Activated CD8-positive, alpha-beta T cell treated with anti-CD3 and anti-CD28 coated beads for 36 hours (primary cell): ENCODE measurements at regions not wholly inside any gene's neighbourhood (a gene's known extent, or its start where the extent isn't known, plus 50 kb on each side); places are given as distances from the start of the nearest gene placed in this dataset.

Experiments used
- ATAC-seq: fragments of 200-7000 bp; cut with Tn5 transposase; one replicate; pipeline ENCODE4 v1.10.0; 2021; ENCODE audit warnings: mild to moderate bottlenecking, moderate library complexity
- CTCF ChIA-PET: fragments of 350-600 bp; sonication (Branson Sonifier 250); formaldehyde crosslinking; loops from one replicate; lab custom pipeline; 2021; ENCODE audit warnings: antibody characterized with exemption; lab: Charles Lee
- POLR2A ChIA-PET: fragments of 350-600 bp; sonication (Branson Sonifier 250); formaldehyde crosslinking; loops from one replicate; lab custom pipeline; 2021; ENCODE audit warnings: antibody characterized with exemption; lab: Charles Lee
- DNase-seq: peaks from one replicate; pipeline ENCODE4 v3.0.0-alpha.2; 2020
- H3K27ac Mint-ChIP-seq: one replicate; pipeline ENCODE4 v1.8.0; 2021; ENCODE audit warnings: mild to moderate bottlenecking, mixed read lengths
- H3K27me3 Mint-ChIP-seq: one replicate; pipeline ENCODE4 v1.8.0; 2021; ENCODE audit warnings: mixed read lengths
- H3K36me3 Mint-ChIP-seq: one replicate; pipeline ENCODE4 v1.8.0; 2021; ENCODE audit warnings: low read depth, mixed read lengths
- H3K4me1 Mint-ChIP-seq: one replicate; pipeline ENCODE4 v1.8.0; 2021; ENCODE audit warnings: low read depth, mixed read lengths
- H3K4me3 Mint-ChIP-seq: one replicate; pipeline ENCODE4 v1.8.0; 2021; ENCODE audit warnings: mild to moderate bottlenecking, moderate library complexity, mixed read lengths
- H3K9me3 Mint-ChIP-seq: one replicate; pipeline ENCODE4 v1.8.0; 2021; ENCODE audit warnings: mixed read lengths
- CTCF ChIP-seq: fragments of 200-600 bp; IDR thresholded peaks from one replicate; pipeline ENCODE4 v1.8.0; 2022; ENCODE audit warnings: antibody characterized with exemption, mild to moderate bottlenecking
- intact Hi-C: fragments of 100-400 bp; cut with micrococcal nuclease; formaldehyde crosslinking; loops from one replicate; pipeline ENCODE4 v1.10.0; 2022

GRCh38 chr2:59969161-59969560 lies 584.3 kb downstream of the BCL11A start:
- Mint-ChIP-seq H3K4me1 (peaks cover 4% of the 10 kb centered on the region), H3K4me3 (no peak overlapping the region), H3K36me3 (no peaks in the 10 kb centered on the region), H3K27ac (no peak overlapping the region), H3K9me3 (no peaks in the 10 kb centered on the region), H3K27me3 (no peaks in the 10 kb centered on the region)
- DNase-seq (no peak), ATAC-seq (no peak)
- intact Hi-C loops, result no loop called here
- no peak for TF ChIP-seq CTCF
- ChIA-PET POLR2A (no interaction called here), CTCF (no interaction called here)

- ATAC-seq, result no peak
- POLR2A ChIA-PET, result no interaction called here
- no peaks in the 10 kb centered on the region for H3K4me1 Mint-ChIP-seq
- TF ChIP-seq CTCF, result no peak
- no peaks in the 10 kb centered on the region for H3K36me3 Mint-ChIP-seq
- no peak for DNase-seq
- H3K27ac Mint-ChIP-seq, result no peak overlapping the region
- no peaks in the 10 kb centered on the region for H3K9me3 Mint-ChIP-seq
- no peaks in the 10 kb centered on the region for H3K27me3 Mint-ChIP-seq
- intact Hi-C loops, result no loop called here
- no peak overlapping the region for H3K4me3 Mint-ChIP-seq
- CTCF ChIA-PET, result no interaction called here
Measured at GRCh38 chr2:59968441-59968840, 585.0 kb downstream of the BCL11A start.

GRCh38 chr2:59967691-59968090 lies 585.8 kb downstream of the BCL11A start:
- CTCF ChIA-PET, result no interaction called here
- H3K4me1 Mint-ChIP-seq, result no peaks in the 10 kb centered on the region
- no peaks in the 10 kb centered on the region for H3K9me3 Mint-ChIP-seq
- H3K36me3 Mint-ChIP-seq, result no peaks in the 10 kb centered on the region
- no peak overlapping the region for H3K27ac Mint-ChIP-seq
- TF ChIP-seq CTCF, result no peak
- POLR2A ChIA-PET, result no interaction called here
- ATAC-seq (no peak), DNase-seq (no peak)
- no peak overlapping the region for H3K4me3 Mint-ChIP-seq
- no peaks in the 10 kb centered on the region for H3K27me3 Mint-ChIP-seq
- intact Hi-C loops, result no loop called here

- no peak for ATAC-seq
Measured at GRCh38 chr2:59963157-59963556, 590.3 kb downstream of the BCL11A start.

GRCh38 chr2:59961746-59962145 lies 591.7 kb downstream of the BCL11A start:
- ATAC-seq, result no peak
- CTCF ChIA-PET, result no interaction called here

More at GRCh38 chr2:59963157-59963556, 590.3 kb downstream of the BCL11A start:
- Mint-ChIP-seq H3K27ac (no peak overlapping the region), H3K9me3 (no peaks in the 10 kb centered on the region), H3K27me3 (no peaks in the 10 kb centered on the region), H3K4me3 (no peak overlapping the region), H3K36me3 (no peaks in the 10 kb centered on the region), H3K4me1 (no peaks in the 10 kb centered on the region)
- CTCF ChIA-PET, result no interaction called here
- DNase-seq, result no peak
- POLR2A ChIA-PET, result no interaction called here
- intact Hi-C loops, result no loop called here
- no peak for TF ChIP-seq CTCF

More at GRCh38 chr2:59961746-59962145, 591.7 kb downstream of the BCL11A start:
- Mint-ChIP-seq H3K9me3 (no peaks in the 10 kb centered on the region), H3K36me3 (no peaks in the 10 kb centered on the region), H3K27ac (no peak overlapping the region), H3K4me1 (no peaks in the 10 kb centered on the region), H3K4me3 (no peak overlapping the region), H3K27me3 (no peaks in the 10 kb centered on the region)
- intact Hi-C loops, result no loop called here
- TF ChIP-seq CTCF, result no peak
- POLR2A ChIA-PET, result no interaction called here
- no peak for DNase-seq
